IPS-NIHi7 (cell line): ENCODE measurements at regions not wholly inside any gene's neighbourhood (a gene's known extent, or its start where the extent isn't known, plus 50 kb on each side); places are given as distances from the start of the nearest gene placed in this dataset.
A peak's percentile ranks its signal among the peaks of the same experiment; 100 is the strongest.

Experiments used
- DNase-seq: peaks from one replicate; pipeline ENCODE4 v3.0.0; 2012; ENCODE audit warnings: mixed read lengths; ENCODE audit errors: extremely low spot score

DNA sequence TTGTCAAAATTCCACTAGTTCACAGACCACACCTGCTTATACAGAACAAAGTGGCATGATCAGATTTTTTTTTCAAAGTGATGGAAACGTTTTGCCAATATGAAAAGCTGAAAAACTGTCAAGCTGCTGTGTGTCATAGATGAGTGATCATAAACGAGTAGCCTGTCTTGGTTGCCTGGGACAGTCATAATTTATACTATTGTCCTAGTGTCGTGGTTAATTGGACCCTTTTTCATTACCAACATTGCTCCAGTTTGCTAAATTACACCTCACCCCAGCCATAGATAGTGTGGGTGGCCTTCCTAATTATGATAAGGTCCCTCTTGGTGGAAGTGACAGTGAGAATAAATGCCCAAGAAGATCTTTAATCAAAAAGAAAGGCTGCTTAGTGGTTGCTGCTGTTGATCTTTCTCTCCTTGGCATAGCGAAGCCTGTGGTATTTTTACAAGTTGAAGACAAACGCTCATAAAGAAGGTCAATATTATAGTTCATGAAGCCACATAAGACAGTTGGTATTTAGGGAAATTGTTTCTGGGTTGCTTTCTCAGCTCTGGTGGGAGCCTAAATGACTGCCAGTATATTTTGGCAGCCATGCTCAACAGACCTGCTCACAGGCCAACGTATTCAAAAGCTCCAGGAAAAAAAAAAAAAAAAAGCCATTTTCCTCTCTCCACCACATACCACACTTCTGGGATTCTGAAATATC, 478.1 kb downstream of the PLA2G4A start:
- no peak for DNase-seq

DNA sequence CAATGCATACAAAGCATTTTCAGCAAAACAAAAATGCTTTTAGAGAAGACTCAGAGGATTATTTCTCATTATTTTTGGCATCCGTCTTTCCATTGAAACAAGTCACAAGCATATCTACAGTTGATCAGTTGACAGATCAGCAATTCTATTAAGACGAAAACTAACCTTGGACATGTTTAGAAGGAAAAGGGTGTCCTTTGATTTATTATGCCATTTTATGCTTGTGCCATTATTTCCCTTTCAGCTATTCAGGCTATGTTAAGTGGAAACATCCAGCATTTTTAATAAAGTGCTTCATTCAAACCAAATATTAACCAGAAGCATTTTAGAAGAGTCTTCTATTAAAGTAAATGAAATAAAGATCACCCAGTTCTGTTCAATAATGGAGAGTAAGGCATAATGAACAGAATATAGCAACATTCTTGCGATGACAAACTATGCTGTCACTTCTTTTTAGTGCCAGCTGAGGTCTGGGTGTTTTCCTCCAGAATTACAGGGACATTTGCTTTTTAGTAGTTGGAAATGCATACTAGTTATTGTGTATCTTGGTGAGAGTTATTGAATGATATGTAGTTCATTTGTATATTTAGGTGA, 481.4 kb downstream of the PLA2G4A start:
- no peak for DNase-seq

DNA sequence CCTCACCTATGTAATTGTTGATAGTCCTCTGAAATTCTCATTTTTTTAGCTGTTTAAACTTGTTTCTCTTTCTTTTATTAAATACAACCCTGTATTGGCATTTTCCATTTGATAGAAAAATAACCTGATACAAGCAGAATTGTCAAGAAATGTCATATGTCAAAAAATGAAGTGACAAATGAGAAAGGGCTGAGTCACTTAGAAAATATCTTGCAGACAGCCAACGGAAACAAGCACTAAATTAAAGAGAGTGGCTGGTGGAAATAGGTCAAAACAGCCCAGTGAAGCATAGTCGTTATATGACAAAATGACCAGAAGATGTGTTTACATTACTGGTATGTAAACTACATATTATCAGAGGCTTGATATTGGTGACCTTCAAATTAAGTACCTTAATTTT, 484.4 kb downstream of the PLA2G4A start:
- DNase-seq = no peak

DNA sequence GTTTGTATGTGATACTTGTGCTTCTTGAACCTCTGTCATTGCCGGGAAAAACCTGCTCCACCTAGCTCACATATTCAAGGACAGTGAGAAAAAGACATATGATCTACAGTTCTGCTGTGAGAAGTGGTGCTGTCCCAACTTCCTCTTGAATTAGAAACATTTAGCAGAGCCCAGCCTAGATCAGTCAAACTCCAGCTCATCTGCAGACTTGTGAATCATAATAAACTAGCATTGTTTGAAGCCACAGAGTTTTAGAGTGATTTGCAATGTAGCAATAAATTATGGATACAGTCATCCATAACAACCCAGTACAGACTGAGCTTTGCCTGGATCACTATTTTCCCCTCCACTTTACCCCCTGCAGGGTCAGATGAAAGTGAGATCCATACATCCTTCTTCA, 497.8 kb downstream of the PLA2G4A start:
- DNase-seq = no peak

DNA sequence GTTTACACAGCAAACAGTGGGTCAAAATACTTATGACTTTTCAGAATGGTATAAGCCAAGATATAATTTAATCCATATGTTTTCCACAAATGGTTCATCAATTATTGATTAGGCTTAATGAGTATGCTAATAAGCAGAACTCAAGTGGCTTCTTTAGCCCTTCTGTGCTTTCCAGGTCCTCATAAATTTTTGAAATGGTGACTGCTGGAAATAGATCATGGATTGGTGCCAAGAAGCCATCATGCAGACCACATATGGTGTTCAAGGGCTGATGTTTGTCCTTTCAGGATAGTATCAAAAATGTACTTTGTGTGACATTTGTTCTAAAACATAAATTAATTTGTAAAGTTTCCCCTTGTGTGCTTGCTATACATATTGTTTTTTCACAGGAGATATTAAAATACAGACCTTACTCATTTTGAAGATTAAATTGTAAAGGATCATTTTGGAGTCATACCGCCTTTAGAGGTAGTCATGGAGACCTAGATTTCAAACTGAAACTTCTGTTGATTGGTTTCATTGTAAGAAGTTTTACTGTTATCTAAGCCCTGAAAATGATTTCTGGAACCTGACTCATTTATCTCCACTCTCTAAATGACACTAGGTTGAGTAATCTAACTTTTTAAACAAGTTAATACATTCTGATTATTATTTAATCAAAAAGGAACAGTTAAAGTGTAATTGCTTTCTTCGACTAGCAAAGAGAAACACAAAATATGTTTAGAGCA, 507.9 kb downstream of the PLA2G4A start:
- DNase-seq = no peak

DNA sequence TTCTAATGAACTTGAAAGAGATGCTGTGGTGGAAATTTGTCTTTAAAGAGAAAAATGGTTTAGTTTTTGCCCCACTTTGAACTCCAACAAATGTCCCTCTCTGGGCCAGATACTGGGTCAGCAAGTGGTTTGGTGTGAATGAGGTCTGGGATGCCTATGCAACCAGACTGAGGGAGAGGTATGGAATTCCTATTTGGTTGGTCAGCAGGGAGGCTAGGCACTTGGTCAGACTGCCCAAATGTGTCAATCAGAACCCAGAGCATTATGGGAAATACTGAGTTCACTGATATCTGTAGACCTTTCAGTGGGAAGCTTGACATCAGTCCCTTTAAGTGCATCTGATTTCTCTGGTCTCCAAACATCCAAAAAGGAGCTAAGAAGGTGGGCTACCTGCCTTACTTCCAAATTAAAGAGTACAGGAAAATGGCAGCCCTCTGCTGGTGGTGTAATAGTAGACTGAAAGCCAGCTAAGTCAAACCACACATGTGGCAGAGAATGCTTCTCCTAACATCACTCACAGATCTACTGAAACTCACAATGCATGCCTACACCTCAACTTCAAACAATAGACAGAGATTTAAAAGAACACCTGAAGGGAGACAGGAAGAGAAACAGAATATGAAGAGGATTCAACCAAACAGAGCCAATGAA, 510.1 kb downstream of the PLA2G4A start:
- peak; percentile 13 for DNase-seq

DNA sequence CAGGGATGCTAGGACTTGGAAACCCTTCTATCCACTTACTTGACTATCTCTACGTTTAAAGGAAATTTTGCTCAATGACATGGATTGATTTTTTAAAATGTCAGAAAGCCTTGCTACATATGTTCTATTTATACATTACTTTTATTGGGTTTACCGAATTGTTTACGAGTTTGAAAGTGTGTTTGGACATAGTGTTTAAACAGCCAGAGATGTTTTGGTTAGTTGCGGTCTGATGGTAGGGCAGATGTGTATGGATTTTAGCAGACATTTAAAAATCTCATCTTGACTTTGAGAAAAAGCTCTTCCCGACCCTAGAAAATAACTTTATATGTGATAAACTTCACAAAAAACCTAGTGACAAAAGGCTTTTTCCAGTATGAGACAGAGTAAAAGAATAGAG, 513.7 kb downstream of the PLA2G4A start:
- no peak for DNase-seq

DNA sequence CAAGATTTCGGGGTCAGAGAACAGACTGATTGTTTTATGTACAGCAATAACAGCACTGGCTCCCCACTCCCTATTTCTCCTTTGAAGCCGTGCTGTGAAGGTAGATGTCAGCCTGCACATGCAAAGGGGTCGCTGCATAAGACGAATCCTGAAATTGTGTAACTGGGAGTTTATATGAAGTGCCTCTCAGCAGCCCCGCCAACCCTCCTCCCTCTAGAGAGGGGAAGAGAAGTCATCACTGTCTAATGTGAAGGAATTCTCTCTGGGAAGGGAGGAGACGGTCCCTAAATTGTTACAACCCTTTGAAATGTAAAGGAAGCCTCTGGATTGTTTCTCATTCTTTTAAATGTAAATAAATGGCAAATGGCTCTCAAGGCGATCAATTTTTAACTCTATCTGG, 545.3 kb downstream of the PLA2G4A start:
- no peak for DNase-seq

DNA sequence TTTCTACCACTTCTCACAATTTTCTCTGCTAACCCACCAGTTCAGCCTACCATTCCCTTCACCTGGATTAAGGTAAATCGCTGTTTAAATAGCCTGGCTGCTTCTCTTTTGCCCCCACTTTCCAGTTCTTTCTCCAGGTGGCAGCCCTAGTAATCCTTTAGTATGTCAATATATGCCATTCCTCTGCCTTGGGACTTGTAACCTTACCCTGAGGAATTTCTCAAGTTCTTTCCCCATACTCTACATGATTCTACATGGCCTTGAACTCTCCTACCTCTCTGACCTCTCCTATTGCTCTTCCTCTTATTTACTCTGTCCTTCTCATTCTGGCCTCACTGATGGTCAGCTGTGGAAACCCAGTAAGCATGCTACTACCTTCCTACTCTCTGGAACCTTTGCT, 546.0 kb downstream of the PLA2G4A start:
- DNase-seq = peak; percentile 21

DNA sequence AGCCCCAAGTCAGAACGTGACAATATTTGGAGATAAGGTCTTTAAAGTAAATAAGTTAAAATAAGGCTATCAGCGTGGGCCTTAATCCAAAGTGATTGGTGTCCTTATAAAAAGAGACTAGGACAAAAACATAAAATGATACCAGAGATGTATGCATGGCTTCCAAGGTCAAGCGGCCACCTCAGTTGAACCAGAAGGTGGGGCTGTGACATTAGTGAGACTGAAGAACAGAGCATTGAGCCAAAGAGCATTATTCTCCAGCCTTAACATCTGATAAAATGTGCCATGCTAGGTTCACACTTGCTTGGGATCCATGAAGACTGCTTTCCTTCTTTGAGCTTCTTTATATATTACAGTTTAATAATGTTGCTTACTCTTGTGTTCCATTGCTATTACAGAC, 554.6 kb downstream of the PLA2G4A start:
- DNase-seq = peak; percentile 40

DNA sequence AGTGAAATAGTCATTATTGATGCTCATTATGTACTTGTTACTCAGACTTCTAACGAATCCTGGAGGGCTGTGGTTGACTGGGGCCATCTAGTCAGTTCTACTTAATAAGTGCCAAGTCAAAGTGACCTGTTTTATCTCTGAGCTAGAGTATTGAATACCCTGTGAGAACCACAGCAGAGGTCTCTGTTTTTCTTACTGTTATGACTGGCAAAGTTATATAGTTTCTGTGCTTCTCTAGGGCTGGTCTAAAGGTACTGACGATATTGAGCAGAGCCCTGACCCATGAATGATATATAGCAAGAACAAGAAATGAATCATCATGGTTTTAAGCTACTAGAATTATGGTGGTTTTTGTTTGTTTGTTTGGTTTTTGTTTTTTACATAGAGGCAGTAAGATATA, 555.8 kb downstream of the PLA2G4A start:
- no peak for DNase-seq

DNA sequence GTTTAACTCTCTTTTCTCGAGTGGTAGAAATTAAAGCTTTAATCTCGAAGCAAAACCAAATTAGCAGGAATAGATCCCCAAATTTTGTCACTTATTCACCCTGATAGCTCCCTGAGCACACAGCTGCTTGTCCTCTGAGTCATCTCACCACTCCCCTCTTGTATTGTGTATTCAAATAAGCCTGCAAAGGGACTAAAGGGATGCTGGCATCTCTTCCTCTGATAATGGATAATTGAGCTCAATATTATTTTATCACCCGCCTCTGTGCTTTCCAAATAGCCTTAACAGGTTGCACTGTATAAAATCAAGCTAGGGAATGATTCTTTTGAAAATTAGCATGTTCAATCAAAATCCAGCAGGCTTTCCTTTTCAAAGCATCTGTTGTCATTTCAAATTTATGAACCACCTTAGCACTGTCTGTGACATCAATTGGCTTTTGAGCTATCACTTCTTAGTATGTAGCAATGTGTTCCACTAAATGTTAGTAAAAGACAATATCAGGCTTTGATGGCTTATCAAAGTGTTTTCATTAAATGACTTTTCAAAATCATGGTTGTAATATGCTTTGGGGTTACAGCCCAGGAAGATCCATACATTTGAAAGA, 561.6 kb downstream of the PLA2G4A start:
- DNase-seq = peak; percentile 40

DNA sequence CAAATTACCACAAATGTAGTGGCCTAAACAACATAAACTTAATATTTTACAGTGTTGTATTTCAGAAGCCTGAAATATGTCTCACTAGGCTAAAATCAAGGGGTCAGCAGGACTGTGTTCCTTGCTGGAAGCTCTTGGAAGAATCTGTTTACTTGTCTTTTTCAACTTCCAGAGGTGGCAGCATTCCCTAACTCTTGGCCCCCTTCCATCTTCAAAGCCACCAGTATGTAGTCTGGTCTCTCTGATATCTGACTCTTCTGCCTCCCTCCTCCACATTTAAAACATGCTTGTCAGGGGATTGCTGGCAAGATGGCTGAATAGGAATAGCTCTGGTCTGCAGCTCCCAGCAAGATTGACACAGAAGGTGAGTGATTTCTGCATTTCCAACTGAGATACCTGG, 567.5 kb downstream of the PLA2G4A start:
- DNase-seq = peak; percentile 13

DNA sequence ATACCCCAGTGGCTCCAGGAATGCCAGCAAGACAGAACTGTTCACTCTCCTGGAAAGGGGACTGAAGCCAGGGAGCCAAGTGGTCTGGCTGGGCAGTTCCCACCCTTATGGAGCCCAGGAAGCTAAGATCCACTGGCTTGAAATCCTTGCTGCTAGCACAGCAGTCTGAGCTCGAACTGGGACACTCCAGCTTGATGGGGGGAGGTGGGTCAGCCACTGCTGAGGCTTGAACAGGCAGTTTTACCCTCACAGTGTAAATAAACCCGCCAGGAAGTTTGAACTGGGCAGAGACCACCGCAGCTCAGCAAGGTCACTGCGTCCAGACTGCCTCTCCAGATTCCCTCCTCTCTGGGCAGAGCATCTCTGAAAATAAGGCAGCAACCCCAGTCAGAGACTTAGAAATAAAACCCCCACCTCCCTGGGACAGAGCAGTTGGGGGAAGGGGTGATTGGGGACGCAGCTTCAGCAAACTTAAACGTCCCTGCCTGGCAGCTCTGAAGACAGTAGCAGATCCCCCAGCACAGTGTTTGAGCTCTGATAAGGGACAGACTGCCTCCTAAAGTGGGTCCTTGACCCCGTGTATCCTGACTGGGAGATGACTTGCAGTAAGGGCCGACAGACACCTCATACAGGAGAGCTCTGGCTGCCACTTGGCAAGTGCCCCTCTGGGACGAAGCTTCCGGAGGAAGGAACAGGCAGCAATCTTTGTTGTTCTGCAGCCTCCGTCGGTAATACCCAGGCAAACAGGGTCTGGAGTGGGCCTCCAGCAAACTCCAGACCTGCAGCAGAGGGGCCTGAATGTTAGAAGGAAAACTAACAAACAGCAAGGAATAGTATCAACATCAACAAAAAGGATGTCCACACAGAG, 568.4 kb downstream of the PLA2G4A start:
- DNase-seq = no peak

DNA sequence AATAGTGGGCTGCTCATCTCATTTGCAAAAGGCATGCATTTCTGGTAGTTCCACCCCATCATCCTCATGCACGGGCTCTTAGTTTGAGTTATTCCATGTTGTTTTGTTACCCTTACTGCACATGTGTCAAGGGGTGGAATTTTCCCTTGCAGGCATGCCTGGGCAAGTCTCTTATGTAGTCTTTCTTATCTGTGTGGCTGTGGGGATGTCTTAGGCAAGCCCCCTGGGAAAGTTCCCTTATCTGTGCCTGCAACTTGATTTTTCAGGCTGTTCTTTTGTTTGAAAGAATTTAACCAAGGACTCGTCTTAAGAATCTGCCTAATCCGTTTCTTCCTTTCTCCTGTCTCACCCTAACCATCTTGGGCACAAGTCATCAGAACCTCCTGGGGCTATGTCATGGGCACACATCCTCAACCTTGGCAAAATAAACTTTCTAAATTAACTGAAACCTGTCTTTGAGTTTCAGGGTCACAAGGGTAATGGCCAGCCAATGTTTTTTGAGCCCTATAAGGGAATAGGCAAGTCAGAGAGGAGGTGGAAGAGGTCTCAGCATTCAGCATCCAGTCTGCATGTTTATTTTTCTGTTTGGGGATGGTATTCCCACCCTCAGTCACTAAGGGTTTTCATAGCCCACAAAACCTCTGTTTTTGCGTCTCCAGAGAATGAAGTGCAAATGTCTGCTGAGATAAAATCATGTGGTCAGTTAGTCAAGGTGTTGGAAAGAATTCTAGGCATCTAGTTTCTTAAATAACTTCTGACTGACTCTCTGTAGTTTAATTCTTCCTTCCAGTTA, 579.7 kb downstream of the PLA2G4A start:
- no peak for DNase-seq

DNA sequence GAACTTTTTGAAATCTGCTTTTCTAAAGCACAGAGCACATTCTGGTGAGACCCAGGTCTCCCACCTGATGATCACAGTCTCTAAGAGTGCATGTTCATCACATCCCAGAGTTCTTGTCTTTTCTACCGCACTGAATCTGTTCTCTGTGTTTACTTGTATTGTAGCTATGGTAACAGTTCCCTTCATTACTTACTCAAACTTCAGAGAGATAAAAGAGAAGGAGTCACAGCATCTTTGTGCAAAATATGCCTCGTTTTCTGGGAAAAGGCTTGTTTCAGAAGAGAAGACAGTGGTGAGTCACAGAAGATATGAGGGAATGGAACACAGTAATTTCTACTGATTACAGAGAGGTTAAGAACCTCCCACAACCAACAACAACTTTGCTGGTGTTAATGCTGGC, 580.6 kb downstream of the PLA2G4A start:
- no peak for DNase-seq

DNA sequence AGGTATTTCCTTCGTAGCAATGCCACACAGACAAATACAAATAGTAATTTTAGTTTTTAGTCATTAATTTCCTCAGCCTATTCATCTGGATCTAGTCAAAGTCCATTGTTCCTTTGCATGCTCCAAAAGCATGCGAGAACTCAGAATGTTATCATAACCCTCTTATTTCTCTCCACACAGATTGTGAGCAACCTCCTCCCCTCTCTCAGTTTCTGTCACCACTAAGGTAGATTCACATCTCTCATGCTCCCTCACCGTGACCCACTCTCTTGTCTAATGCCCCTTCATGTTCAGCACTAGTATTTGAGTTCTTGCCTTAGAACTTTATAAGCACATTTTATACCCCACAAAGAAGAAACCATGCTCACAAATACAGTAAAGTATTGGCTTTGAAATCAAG, 582.4 kb downstream of the PLA2G4A start:
- no peak for DNase-seq

DNA sequence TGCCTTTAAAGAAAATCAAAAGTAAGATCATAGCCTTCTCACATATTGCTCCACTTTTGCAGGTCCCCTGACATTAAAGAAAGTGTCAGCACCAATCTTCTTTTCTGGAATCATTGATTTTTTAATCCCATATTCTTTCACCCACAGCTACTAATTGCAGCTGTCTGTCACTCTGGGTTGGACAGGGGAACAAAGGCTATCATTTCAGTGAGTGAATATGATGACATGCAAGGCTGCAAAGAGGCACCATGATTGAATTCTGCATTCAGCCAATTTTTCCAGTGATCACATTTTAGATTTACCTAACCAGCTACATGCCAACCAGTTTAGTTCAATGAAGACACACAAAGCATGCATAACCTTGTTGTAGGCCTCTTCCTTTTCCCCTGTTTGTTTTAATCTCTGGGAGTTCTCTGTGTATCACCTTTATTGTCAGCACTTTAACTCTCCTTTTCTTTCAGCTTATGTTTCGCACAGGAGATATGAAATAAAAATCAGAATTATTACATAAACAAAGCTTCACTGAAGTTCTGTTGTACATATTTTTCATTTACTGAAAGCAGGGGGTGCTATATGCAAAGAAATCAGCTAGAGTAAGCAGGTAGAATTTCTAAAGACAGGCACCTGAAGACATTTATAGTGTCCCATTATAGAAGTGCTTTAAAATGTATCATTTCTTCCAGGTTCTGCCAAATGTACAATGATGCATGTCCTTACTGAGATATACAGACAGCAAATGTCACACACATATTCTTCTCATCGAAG, 584.8 kb downstream of the PLA2G4A start:
- DNase-seq = no peak

DNA sequence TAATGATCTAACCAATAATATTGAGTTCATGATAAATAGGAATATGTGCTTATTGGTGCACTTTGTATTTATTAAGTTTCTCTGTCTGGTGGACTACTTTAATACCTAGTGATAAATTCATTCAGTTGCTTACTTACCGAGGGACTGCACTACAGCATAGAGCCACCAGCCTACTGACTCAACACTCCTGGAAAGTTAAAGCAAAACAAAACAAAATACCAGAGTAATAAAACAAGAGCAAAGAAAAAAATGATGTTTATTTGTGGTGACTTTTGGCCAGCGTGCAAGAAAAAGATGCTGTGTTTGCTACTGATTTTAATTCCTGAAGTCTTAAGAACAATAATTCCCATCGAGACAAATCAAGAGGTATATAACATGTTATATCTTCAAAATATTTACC, 586.3 kb downstream of the PLA2G4A start:
- DNase-seq = no peak

DNA sequence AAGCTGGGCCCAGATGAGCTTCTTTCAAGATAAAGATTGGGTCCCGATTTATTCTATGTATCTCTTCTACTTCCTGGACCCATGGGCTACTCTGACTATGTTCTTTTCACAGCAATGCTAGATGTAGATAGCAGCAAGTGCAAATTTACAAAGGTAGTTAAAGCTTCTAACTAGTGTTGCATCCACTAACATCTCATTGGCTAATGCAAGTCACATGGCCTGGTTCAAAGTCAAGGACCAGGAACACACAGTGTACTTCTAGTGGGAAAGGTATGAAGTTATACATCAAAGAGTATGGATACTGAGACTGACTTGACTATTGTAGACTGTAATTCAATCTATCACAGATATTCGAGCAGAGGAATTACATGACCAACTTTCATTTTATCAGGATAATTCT, 588.8 kb downstream of the PLA2G4A start:
- DNase-seq = no peak
